HG02798 (cell line): ENCODE measurements at regions not wholly inside any gene's neighbourhood (a gene's known extent, or its start where the extent isn't known, plus 50 kb on each side); places are given as distances from the start of the nearest gene placed in this dataset.

Source experiments
- ATAC-seq: cut with Tn5 transposase; IDR thresholded peaks from one replicate; pipeline ENCODE4 v1.9.1; 2021; ENCODE audit warnings: mild to moderate bottlenecking; ENCODE audit not compliant: unreplicated experiment, poor library complexity

DNA sequence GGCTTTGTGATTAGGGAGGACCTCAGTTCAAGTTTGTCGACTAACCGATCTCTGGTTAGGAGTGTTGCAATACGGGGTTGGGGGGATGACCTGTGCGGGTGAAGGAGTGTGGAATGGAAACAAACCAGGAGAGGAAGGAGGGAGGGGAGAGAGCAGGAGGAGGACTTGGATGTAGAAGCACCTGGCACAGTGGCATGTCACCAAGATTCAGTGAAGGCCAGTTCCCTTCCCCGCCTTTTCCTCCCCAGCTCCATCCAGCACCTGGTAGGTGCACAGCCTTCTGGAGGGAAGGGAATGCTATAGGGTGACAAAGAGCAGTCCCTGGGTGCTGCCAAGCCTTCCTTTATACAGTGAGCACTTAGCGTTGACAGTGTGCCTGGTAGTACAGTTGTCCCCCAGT is 107.4 kb upstream of the CRHR1 start:
- no peak for ATAC-seq

DNA sequence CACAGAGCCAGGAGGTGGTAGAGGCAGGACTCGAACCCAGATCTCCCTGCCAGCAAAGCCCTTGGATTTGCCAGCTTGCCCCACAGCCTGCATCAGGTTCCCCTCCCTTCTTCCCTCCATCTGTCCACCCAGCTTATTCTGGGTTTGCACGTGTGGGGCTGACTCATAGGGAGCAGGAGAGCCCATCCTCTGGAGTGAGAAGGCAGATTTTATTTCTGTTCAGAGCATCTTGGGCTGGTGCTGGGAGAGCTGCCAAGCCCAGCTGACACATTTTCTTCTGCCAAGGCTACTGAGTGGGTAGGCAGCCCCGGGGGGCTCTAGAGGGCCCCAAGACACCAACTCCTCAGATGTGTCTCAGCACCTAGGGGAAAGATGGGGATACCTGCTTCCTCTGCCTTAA is 106.3 kb upstream of the CRHR1 start:
- ATAC-seq = no peak

DNA sequence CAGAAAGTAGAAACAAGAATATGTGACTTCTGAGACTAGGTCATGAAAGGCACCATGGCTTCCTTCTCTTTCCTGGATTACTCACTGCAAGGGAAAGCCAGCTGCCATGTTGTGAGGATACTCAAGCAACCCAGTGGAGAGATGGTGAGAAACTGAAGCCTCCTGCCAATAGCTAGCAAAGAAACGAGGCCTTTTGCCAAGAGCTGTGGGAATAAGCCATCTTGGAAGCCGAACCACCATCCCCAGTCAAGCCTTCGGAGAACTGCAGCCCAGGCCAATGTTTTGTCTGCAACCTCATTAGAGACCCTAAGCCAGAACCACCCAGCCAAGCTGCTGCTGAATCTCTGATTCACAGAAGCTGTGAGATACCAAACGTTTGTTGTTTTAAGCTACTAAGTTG is 104.7 kb upstream of the CRHR1 start:
- no peak for ATAC-seq

DNA sequence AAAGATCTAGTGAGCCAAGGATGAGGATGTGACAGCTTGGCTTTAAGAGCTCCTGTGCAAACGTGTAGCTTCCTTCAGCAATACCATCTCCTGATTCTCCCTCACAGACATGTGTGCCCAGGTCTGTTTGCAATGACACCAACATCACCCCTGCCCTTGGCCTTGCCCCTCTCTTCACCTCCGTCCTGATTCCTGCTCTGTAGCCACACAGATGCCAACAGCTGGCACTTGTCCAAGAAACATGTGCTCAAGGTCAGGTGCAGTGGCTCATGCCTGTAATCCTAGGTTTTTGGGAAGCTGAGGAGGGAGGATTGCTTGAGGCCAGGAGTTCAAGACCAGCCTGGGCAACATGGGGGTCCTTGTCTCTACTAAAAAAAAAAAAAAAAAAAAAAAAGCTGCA is 103.8 kb upstream of the CRHR1 start:
- no peak for ATAC-seq

DNA sequence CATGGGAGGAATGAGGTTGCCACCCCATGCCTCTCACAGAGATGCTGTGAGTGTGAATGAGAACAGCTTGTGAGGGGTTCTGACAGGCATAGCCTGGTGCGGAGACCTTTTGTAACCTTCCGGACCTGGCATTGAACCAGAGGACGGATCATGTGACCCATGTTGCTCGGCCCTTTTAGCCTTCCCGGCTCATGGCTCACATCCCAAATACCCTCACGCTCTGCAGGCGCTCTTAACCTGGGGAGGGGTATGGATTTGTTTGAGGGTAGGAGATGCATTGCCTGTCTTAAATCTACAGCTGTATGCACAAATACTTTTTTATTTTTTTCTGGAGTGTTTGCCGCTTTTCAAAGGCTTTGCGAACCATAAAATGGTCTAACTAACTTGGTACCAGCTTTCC is 102.4 kb upstream of the CRHR1 start:
- ATAC-seq = no peak

DNA sequence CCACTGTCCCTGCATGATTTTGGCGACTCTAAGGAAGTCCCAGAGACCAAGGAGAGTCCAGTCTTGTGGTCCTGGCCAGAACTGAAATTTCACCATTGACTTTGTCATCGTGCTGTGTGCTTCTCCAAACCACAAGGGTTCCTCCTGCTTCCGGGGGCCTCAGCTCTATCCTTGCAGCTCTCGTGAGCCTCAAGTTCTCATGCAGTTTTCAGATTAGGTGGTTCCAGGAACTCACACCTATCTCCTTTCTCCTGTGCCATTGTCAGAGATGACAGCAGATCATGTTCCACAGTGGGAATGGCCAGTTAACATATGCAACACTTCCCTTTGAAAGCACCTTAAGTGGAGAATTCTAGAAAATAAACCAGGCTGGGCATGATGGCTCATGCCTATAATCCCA is 97.9 kb upstream of the CRHR1 start:
- ATAC-seq = no peak

DNA sequence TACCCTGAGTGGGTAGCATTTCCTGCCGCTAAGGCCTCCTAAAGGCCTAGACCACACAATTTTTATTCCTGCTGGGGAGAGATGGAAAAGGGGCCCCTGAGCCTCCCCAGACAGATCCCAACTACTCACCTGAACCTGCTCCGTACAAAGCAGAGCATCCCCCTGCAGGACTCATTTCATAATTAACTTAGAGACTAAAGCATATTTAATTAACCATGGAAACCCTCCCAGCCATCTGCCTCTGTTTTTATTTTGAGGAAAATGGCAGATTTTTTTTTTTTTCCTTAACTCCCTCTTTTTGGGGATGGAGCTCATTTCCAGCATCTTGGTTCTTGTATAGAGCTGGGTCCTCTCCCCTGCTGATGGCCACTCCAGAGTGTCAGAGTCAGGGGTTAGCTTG is 96.5 kb upstream of the CRHR1 start:
- no peak for ATAC-seq

DNA sequence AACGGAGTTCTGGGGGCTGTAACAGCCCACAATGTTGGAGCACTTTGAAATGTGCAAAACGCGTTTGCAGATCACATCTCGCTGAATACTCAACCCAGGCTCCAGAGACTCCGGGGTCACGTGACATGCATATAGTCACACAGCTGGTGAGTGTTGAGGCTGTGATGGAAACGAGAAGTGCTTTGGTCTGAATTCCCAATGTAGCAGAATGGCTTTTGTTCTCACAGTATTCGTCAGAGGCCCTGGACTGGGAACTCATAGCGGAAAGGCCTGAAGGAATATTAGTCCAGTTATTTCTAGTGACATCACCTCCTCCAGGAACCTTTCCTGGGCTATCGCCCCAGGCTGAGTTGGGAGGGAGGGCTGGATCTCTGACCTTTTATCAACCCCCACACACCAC is 95.8 kb upstream of the CRHR1 start:
- no peak for ATAC-seq

DNA sequence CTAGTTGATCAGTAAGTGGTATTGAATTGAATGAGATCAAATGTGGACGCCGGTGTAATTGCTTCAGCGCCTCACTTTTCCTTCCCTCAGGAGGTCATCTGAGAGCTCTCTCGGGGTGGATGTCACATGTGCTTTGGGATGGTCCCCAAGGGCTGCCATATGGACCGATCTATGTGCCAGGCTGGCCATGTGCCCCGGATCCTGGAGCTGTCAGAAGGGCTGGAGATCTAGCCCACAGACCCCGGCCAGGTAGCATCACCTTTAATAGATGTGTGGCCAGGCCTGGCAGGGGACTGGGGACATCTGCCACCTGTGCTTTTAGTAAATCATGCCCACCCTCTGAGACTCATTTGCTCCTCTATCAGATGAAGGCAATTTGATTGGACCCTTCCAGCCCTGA is 95.3 kb upstream of the CRHR1 start:
- ATAC-seq = no peak

DNA sequence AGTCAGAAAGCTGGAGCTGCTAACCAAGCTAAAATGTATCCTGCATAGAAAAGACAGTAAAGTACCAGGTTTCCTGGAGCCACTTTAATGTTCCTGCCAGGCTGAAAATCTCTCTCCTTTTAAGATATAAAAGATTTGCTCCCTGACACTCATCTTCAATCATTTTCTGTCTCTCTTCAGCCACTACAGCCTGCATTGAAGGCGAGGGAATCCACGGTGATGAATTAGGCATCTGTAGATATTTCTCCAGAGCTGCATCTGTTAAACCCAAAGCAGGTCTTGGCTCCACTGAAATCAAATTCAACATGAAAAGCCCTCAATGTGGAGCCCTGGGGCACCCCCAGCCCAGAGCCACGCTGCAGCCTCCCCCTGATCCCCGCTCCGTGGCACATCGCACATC is 94.7 kb upstream of the CRHR1 start:
- no peak for ATAC-seq

DNA sequence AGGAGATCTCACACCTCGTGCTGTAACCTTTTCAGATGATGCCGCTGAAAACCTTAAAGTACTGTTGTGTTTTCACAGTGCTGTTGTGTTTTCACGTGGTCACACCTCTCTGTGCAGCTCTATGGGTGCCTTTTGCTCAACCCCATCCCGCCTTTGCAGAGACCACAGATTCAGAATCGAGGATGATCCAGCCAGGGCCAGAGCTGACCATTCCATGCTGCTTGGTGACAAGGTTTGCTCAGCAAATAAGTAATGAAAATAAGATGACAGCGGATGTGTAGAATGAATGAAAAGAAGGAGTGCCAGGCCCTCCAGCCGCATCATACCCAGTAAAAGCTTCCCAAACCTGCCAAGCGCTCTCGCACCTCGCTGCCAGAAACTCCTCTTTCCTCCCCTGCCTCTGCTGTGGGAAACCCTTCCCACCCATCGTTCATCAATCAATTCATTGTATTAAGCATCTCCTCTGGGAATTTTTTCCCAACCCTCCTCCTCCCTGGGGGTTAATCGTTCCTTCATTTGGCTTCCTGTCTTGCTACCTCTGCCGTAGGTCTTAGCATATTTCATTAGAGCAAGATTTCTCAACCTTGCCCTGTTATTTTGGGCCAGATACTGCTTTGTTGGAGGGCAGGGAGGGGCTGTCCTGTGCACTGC is 93.4 kb upstream of the CRHR1 start:
- no peak for ATAC-seq

DNA sequence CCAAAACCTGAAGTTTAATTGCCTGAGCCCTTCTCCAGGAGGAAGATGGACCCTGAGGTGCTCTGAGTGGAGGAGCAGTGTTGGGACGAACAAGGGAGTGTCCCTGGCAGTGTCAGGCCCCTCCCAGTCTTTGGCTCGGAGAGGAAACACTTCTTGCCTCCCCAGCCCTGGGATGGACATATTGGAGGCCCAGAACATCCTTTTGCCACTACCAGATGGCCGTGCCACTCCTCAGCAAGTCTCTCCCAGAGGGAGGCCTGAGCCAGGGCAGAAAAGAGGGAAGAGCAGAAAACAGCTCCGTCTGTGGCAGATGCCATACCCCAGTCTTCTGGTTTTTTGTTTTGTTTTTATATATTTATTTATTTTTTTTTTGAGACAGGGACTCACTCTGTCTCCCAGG is 91.5 kb upstream of the CRHR1 start:
- no peak for ATAC-seq

DNA sequence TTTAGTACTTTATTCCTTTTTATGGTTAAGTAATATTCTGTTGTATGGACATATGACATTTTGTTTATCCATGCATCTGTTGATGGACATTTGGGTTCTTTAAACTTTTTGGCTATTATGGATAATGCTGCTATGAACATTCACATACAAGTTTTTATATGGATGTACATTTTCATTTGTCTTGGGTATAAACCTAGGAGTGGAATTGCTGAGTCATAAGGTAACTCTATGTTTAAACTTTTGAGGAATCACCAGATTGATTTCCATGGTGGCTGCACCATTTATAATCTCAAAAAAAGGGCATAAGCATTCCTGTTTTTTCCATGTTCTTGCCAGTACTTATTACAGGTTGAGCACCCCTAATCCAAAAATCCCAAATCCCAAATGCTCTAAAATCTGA is 90.3 kb upstream of the CRHR1 start:
- ATAC-seq = no peak

DNA sequence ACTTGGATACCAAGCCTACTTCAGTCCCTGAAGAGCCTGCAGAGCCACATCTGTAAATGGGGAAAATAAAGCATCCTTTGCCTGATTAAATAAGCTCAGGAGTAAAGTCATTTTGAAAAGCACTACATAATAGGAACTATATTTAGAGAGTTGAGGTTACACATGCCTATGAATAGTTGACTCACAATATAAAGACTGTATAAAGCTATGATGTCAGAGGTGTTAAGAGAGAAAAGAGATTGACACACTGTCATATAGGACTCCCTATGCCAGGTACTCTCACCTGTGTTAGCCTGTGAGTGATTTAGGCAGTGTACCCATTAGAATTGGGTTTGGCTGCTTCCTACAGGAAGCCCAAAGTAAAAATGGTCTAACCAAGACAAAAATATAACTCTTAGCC is 87.7 kb upstream of the CRHR1 start:
- ATAC-seq = no peak

DNA sequence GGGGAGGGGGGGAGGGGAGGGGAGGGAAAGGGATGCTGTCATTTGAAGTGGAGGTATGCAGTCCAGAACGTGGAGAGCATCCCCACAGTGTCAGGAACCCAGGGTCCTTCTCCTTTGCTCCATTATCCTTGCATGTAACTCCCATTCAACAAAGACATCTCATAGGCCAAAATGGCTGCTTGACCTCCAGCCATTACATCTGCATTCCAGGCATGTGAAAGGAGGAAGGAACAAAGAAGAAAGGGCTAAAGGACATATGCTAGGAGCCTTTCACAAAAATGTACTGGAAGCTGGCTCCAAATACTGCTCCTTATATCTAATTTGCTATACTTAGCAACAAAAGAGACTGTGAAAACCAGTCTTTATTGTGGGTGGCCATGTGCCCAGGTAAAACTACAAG is 87.0 kb upstream of the CRHR1 start:
- no peak for ATAC-seq

DNA sequence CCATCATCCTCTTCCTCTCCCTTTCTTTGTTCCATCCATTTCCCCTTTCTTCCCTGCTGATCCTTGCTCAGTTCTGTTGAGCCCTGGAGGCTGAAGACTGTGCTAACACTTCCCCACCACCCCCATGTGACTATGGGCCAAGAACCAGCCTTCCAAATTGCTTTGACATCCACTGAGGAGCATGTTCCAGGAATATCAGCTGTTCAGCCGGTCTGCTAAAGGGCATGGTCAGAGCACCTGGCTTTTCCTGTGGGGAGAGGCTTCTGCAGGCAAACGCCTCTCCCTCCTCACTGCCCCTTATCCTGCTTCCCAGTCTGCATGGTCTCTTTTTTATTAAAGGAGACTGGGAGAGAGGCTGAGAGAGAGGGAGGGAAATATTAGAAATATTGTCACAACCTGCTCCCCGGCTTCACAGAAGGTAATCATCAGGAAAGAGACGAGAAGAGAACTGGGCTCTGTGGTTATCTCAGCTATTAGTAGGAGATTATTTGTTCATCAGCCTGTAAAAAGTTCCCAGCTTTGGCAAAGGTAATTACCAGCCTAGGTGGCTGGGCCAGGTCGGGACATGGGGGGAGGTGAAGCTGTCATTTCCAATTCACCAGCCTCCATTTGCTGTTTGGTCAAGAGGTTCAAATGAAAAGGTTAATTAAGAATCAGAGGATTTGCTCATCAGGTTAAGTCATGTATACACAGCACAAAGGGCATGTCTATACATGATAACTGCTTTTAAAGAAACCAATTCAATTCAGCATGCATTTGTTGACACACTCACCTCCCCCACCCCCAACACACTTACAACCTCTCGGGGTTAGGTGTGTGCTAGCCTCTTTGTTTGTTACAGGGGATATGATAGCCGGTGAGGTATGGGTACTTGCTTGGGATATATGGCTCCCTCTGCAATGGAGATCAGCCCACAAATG is 83.7 kb upstream of the CRHR1 start:
- no peak for ATAC-seq

DNA sequence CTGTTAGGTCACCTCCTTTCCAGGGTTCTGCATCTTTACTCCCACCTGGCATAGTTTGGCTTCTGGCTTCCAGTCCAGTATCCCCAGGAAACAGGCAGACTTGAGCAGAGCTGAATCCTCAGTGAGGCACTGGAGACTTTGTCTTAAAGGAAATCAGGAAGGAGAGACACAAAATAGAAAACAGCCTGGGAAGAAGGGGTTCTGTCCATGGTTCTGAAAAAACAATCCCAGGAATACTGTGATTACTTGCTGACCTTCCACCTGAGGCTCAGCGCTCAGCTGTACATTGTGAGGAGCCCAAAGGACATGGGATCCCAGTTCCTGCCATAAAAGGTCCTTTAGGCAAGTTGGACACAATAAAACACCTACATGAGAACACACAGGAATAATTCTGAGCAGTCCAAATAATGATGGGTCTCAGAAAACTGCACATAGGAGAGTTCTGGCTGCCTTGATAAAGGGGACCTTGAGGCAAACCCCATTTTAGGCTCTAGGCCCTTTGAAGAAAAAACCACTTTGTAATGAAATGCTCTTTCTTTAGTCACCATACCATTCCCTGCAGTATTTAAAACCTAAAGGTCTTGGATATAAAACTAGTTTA is 81.4 kb upstream of the CRHR1 start:
- no peak for ATAC-seq

DNA sequence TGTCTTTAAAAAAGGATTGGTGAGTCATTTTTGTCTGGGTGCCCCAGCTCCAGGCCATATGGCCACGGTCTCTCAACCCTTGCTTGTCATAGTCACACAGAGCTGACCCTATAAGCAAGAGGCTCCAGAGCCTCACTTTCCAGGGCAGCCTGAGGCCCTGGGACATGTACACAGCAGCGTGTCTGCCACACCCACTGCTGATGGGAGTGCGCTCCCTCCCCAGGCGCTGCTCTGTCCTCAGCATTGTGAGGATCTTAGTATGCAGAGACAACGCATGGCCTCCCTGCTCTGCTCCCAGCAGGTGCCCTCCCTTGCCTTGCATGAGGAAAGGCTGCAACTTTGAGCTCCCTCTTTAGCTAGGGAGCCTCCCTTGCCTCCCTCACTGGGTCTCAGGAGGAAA is 80.8 kb upstream of the CRHR1 start:
- ATAC-seq = no peak

DNA sequence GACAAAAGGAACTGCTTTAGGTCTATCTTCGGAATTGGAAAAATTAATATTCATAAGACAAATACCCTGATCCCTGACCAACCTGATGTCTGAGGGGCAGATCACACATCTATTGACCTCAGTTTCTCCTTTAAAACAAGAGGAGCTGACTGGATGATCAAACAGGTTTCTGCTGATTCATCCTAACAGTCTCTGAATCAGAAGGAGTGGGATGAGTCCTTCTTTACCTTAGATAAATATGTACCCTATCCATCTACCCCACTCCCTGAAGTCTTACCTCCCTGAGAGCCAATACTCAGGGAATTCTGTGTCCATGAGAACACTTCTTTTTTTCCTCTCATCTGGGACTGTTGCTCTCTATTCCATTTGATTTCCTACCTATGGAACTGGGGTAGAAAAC is 80.3 kb upstream of the CRHR1 start:
- no peak for ATAC-seq

DNA sequence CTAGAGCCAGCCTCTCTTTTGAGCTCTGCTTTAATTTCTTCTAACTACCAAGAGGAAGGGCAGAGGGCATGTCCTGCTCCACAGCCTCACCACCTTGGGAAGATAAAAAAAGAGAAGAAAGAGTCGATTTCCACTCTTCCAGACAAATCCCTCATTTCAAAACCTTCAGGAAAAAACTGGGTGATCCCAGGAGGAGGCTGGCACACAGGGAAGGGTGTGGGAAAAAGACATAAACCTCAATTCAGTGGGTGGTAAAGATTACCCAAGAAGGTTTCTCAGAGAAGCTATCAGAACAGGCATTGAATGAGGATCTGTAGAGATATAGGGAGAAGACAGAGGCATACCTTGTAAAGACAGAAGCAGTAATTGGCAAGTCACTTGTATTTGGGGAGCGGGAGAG is 79.9 kb upstream of the CRHR1 start:
- ATAC-seq = no peak

DNA sequence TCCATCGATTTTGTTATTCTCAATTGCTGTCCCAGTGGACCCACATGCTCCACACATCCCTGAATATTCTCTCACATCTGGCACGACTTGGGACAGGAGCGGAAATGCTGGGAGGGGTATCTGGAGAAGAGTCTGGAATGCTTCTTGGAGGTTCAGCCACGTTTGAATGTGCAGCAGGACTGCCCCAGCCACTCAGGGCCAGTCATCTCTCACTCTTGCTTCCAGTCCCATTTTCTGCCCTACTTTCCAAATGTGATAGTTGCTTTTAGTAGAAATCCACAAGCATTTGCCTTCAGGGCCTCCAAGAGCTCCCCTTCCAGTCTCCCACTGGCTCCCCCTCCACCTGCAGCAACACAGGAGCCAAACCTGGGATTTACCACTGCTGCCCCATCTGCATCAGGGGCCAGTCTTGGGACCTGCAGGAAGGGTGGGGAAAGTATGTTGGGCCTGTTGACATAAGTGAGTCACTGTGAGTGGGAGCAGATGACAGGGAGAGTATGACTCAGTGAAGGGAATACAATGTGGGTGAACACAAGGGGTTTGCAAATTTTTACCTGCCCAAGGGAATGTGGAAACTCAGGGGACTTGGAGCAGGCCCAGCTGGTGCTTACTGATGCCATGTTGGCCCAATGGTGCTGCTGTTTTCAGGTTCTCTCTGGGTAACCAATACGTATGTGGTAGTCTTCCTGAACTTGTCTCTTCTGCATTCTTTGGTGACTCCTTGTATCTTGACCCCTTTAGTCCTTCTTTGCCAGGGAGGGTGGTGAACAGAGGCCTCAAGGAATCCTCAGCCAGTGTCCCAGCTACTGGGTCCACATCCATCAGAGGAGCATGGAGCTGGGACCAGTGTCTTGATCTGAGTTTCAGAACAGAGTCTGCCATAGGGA is 78.8 kb upstream of the CRHR1 start:
- no peak for ATAC-seq
